Forelimb muscle (tissue), 1 donor: ENCODE measurements at regions not wholly inside any gene's neighbourhood (a gene's known extent, or its start where the extent isn't known, plus 50 kb on each side); places are given as distances from the start of the nearest gene placed in this dataset.
A peak's percentile ranks its signal among the peaks of the same experiment; 100 is the strongest.

ENCODE experiments used
- DNase-seq: peaks from one replicate; pipeline ENCODE4 v3.0.0-alpha.2; 2013; ENCODE audit warnings: low read depth

- DNase-seq, result no peak
Measured at GRCh38 chr5:79871364-79872120, 119.5 kb downstream of the MTX3 start.

- DNase-seq, result no peak
Measured at GRCh38 chr5:79868163-79868670, 122.8 kb downstream of the MTX3 start.

DNA sequence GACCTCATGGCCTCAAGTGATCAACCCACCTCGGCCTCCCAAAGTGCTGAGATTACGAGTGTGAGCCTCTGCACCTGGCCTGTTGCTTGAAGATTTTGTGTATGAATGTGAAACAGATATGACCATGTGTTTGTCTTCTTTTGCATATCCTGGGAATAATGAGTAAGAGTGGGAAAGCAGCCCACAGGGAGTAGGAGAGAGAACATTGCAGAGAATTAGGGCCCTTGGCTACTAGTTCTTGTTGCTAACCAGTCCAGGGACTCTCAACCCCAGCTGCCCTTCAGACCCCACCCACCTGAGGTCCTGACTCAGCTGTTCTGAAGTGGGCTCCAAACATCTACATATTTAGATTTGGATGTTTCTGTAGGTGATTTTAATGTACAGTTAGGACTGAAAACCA, 125.5 kb downstream of the MTX3 start:
- no peak for DNase-seq

DNA sequence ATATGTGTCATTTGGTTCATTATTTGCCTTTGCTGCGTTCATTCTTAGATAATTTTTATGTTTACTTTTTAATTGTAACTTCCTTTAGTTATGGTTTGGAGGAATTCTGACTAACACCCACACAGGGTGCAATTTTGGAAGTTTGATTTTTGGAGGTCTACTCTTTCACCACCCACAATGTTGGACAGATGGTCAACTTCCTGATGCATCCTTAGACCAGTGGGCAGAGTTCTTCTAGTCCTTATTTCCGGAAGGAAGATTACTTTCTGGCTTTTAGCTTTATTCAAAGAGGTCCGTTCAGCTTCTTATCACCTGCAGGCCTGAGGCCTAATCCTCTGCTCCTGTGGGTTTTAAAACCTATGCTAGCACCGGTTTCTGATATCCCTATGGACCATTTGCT, 126.7 kb downstream of the MTX3 start:
- no peak for DNase-seq

DNA sequence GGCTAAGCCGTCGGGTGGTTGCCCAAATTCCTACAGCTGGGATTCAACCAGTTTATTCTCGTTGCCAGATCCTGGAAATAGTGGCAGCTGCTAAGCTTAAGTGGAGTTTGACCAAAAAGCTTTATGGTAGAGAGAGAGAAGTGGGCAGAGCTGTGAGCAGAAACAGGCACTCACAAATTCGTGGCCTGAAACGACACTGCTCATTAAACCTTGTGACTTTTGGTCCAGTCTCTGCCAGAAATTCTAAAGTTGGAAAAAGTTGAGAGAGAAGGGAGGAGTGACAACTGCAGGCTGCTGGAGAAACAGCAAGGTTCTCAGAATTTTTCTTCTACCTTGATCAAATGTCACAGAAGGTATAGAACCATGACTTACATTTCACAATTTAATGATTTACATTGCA, 131.5 kb downstream of the MTX3 start:
- DNase-seq, result no peak

- DNase-seq, result no peak
Measured at GRCh38 chr5:79858410-79858723, 132.7 kb downstream of the MTX3 start.

GRCh38 chr5:79857714-79858409, 133.2 kb downstream of the MTX3 start:
- no peak for DNase-seq

DNA sequence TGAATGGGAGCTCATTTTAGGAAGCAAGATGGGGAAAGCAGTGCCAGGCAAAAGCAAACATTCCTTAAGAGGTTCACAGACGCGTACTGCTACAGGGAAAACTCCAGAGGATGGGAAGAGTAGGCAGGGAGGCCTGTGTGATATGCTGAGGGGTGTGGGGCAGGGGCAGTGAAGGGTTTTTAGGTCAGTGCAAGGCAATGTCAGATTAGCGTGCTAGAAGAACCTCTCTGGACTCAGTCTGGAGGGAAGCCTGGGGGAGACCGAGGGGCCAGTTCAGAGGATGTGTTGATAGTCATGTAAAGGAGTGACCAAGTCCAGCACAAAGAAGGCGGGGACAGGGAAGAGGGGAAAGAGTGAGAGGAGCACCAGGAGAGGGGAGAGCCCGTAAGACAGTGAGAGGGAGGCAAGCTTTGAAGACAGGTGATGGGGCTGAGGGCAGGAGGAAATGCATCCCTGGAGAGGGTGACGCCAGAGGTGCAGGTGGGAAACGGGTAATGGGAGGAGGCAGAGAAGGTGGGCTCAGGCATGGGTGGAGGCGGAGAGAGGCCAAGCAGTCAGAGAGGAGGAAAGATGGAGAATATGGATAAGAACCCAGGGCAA, 134.5 kb downstream of the MTX3 start:
- DNase-seq, result no peak

DNA sequence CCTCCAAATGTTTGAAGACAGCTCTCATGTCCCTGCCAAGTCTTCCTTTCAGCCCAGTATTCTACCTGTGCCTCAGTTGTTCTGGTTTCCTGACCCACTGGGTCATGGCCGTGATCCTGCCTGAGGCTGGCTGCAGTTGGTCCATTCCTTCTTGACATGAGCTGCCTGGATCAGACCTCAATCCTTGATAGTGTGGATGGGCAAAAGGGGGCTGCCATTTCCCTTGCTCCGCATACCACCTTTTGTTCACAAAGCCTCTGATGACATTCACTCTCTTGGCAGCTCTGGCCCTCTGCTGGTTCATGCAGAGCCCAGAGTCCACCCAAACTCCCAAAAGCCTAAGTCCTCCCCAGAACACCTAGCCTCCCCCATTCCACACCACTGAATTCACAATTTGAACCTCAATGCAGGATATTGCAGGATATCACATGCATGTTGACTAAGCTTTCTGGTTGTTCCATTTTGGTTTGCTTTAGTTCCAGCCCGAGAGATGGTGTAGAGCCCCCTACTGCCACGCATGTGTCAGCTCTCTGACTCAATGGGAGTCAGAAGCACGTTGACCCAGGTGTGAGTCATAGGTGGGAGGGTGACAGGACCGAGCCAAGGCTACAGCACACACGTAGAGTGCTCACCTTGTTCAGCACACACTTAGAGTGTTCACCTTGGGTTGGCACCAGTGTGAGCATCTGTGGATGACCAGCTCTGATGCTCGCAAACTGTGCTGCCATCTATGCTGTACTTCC, 137.2 kb downstream of the MTX3 start:
- no peak for DNase-seq

GRCh38 chr5:79853028-79853427, 138.0 kb downstream of the MTX3 start:
- DNase-seq, result no peak

- no peak for DNase-seq
Measured at GRCh38 chr5:79851391-79851863, 139.6 kb downstream of the MTX3 start.

DNA sequence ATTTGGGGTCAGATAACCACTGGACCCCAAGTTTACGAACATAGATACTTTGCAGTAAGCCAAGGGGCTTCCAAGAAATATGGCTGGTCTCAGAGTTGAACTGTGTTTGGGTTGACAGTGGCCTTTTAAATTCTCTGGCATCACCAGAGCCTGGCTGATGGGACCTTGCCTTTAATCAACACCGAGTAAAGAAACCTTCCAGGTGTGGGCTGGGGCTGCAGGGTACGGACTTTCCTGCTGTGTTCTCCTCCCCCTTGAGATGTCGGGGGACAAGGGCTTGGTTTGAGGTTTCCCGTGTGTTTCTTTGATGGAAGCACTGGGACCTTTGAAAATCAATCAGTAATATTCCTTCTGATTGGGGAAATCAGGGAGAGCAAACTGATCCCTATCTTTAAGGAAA, 140.1 kb downstream of the MTX3 start:
- no peak for DNase-seq

DNA sequence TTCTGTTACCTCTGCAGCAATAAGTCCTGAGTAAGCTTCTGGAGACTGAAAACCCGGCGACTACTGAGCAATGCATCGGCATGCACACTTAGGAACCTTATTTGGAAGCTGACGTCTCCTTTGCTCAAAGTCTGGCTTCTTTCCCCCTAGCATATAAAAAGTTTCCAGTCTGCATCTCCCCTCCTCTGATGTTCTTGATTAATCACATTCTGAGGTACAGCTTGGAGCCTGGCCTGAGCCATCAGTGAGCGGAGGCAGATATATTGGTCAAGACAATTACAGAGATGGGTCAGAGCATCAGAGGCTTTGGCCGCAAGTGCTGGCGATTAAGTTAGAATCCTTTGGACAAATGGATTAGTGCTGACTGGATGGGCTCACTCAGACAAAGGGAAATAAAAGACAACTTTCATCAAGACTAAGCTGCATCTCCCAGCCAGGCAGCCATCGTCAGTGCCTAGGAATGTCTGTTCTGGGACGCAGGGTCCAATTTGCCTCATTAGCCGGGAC, 140.7 kb downstream of the MTX3 start:
- peak; percentile 92 for DNase-seq

DNA sequence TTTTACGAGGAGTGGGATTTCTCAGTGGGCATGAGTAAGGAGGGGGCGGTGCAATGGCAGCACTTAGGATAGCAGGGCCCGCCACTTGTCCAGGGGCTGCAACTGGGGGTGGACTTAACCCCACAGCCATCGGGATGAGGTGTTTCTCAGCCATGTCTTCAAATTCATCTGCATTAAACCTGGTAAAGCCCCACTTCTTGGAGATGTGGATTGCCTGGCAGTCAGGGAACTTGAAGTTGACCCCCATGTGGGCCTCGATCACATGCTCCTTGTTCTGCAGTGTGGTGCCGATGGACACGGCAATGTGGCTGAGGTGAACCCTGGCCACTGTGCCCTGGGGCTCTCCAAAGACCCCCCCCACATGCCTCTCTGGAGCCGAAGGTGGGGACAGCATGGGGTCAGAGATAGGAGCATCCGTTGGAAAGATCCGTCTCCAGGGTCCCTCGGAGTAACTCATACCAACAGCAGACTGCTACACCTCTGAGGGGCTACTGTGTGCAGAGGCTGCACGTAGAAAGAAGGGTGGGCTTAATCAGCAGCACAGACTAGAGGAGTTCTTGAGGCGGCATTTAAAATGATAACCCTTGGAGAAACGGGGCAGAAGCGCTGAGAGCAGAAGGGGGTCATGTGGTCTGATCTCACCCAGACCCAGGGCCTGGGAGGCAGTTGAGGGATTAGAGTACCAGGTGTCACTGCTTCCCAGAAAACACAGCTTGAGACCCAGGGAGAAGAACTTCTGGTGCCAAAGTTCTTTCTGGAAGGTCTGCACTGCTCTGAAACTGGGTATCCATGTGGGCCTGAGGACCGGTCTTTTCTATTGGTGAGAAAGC, 141.4 kb downstream of the MTX3 start:
- no peak for DNase-seq
